ENCODE measurements at regions not wholly inside any gene's neighbourhood (a gene's known extent, or its start where the extent isn't known, plus 50 kb on each side); places are given as distances from the start of the nearest gene placed in this dataset.

DNA sequence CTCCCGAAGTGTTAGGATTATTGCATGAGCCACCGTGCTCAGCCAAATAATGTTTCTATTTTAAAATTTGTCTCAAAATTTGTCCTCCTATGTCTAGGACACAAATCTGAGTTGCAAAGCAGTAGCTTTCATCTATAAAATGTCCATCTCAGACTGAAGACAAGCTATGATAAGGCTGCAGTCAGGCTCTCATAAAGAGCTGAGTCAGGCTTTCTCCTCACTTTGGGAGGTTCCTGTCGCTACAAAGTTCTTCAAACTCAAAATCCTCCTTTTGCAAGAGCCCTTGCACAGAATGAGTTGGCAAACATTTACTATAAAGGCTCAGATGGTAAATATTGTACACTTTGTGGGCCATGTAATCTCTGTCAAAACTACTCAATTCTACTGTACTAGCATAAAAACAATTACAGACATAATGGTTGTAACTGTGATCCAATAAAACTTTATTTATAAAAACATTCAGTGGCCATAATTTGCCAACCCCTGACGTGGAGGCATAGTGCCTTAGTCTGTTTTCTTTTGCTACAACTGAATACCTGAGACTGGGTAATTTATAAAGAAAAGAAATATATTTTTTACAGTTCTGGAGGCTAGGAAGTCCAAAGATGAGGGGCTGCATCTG is 154.9 kb upstream of the SATB2 start:
- in situ Hi-C loops (cut with HindIII; ENCODE audit: extremely low pct_ligation_motif_present, low pct_unique_long_range_greater_than_20kb) = no loop called here
- TF ChIP-seq MAFF (IDR thresholded peaks at IDR 0.05; ENCODE audit: low read depth, low read length) (peak; percentile 89), MAFK (conservative IDR thresholded peaks at IDR 0.05 in 1 of 2, IDR thresholded peaks at IDR 0.05 in 1 of 2; ENCODE audit: low read length in 2 of 2) (peak; percentile 87 to 94)
- TF ChIP-seq, protein P1, sequence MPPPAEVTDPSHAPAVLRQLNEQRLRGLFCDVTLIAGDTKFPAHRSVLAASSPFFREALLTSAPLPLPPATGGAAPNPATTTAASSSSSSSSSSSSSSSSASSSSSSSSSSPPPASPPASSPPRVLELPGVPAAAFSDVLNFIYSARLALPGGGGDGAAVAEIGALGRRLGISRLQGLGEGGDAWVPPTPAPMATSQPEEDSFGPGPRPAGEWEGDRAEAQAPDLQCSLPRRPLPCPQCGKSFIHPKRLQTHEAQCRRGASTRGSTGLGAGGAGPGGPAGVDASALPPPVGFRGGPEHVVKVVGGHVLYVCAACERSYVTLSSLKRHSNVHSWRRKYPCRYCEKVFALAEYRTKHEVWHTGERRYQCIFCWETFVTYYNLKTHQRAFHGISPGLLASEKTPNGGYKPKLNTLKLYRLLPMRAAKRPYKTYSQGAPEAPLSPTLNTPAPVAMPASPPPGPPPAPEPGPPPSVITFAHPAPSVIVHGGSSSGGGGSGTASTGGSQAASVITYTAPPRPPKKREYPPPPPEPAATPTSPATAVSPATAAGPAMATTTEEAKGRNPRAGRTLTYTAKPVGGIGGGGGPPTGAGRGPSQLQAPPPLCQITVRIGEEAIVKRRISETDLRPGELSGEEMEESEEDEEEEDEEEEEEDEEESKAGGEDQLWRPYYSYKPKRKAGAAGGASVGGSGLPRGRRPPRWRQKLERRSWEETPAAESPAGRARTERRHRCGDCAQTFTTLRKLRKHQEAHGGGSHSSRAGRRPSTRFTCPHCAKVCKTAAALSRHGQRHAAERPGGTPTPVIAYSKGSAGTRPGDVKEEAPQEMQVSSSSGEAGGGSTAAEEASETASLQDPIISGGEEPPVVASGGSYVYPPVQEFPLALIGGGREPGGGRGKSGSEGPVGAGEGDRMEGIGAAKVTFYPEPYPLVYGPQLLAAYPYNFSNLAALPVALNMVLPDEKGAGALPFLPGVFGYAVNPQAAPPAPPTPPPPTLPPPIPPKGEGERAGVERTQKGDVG (CRISPR knock-in tag; IDR thresholded peaks at IDR 0.05; ENCODE audit: borderline replicate concordance) = no peak
- Histone ChIP-seq H3K4me2 (ENCODE audit: low read depth, low read length) (no peak overlapping the region), H3K4me1 (ENCODE audit: insufficient read depth, low read length) (no peaks in the 10 kb centered on the region), H3K9me3 (ENCODE audit: low read length) (no peaks in the 10 kb centered on the region), H3K27ac (ENCODE audit: extremely low read length, insufficient read depth, low read length) (no peak overlapping the region), H2AFZ (ENCODE audit: low read length) (no peak overlapping the region), H3K79me2 (ENCODE audit: insufficient read depth, low read length) (no peaks in the 10 kb centered on the region), H3K36me3 (replicated peaks in 1 of 2; ENCODE audit: control insufficient read depth in 1 of 2, insufficient read depth in 2 of 2, low read length in 2 of 2) (no peaks in the 10 kb centered on the region), H4K20me1 (ENCODE audit: insufficient read depth, low read length) (no peaks in the 10 kb centered on the region), H3K9ac (ENCODE audit: insufficient read depth, low read depth, low read length) (no peak overlapping the region), H3K4me3 (replicated peaks in 1 of 3; ENCODE audit: insufficient read depth in 1 of 3, low read depth in 2 of 3, low read length in 3 of 3) (no peak overlapping the region), H3K27me3 (ENCODE audit: control insufficient read depth in 1 of 2, insufficient read depth in 2 of 2, low read length in 2 of 2) (no peaks in the 10 kb centered on the region)
- CTCF ChIA-PET (ENCODE audit: low intra/inter-chr PET ratio, low total read pairs) = no interaction called here
- no peak for DNase-seq (ENCODE audit: low spot score)
- 45% methylated on average over 4 of the region's 4 CpGs for WGBS (ENCODE audit: low lambda C conversion rate)
- intact Hi-C loops (cut with micrococcal nuclease; ENCODE audit: unreplicated experiment) = no loop called here
- FAIRE-seq = no peak
- POLR2A ChIA-PET = no interaction called here
- no TSS peak for BruUV-seq (replicated peaks)
- no peak for ATAC-seq

DNA sequence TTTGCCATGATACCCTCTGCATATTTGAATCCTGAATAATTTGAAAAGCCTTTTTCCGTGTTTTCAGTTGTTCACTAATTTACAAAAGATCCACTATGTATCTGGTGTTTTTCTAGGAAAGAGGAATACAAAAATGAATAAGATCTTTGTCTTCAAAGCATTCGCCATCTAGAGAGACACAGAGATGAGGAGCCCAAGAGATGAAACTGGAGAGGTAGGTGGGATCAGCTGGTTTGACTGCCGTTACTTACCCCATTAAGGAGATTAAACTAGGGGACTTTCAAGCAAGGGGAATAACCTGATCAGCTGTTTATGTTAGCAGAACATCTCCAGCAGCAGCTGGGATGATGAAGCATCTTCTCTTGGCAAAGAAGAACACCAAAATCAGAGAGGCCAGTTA is 150.2 kb upstream of the SATB2 start:
- H3K36me3 ChIP-seq (replicated peaks in 1 of 2; ENCODE audit: control insufficient read depth in 1 of 2, insufficient read depth in 2 of 2, low read length in 2 of 2) = no peaks in the 10 kb centered on the region
- no peak overlapping the region for H3K9ac ChIP-seq (ENCODE audit: insufficient read depth, low read depth, low read length)
- H3K4me2 ChIP-seq (ENCODE audit: low read depth, low read length) = no peak overlapping the region
- H4K20me1 ChIP-seq (ENCODE audit: insufficient read depth, low read length) = no peaks in the 10 kb centered on the region
- H3K9me3 ChIP-seq (ENCODE audit: low read length) = no peaks in the 10 kb centered on the region
- intact Hi-C loops (cut with micrococcal nuclease; ENCODE audit: unreplicated experiment) (no loop called here), in situ Hi-C loops (cut with HindIII; ENCODE audit: extremely low pct_ligation_motif_present, low pct_unique_long_range_greater_than_20kb) (no loop called here)
- no peaks in the 10 kb centered on the region for H3K79me2 ChIP-seq (ENCODE audit: insufficient read depth, low read length)
- H3K4me3 ChIP-seq (replicated peaks in 1 of 3; ENCODE audit: insufficient read depth in 1 of 3, low read depth in 2 of 3, low read length in 3 of 3) = no peak overlapping the region
- no peak overlapping the region for H3K27ac ChIP-seq (ENCODE audit: extremely low read length, insufficient read depth, low read length)
- FAIRE-seq (no peak), DNase-seq (ENCODE audit: low spot score) (no peak), ATAC-seq (no peak)
- CTCF ChIA-PET (ENCODE audit: low intra/inter-chr PET ratio, low total read pairs) = no interaction called here
- H3K4me1 ChIP-seq (ENCODE audit: insufficient read depth, low read length) = no peaks in the 10 kb centered on the region
- 22% methylated on average over 3 of the region's 3 CpGs for WGBS (ENCODE audit: low lambda C conversion rate)
- BruUV-seq (replicated peaks) = no TSS peak
- POLR2A ChIA-PET = no interaction called here
- no peak overlapping the region for H2AFZ ChIP-seq (ENCODE audit: low read length)
- H3K27me3 ChIP-seq (ENCODE audit: control insufficient read depth in 1 of 2, insufficient read depth in 2 of 2, low read length in 2 of 2) = no peaks in the 10 kb centered on the region
- TF ChIP-seq HDAC2 (CRISPR knock-in tag; IDR thresholded peaks at IDR 0.05) = no peak
- no peak for TF ChIP-seq U2AF1 (optimal IDR thresholded peaks at IDR 0.05; ENCODE audit: low read depth, low read length)
- no peak for TF ChIP-seq SALL2 (CRISPR knock-in tag; IDR thresholded peaks at IDR 0.05)
- TF ChIP-seq, protein P2, sequence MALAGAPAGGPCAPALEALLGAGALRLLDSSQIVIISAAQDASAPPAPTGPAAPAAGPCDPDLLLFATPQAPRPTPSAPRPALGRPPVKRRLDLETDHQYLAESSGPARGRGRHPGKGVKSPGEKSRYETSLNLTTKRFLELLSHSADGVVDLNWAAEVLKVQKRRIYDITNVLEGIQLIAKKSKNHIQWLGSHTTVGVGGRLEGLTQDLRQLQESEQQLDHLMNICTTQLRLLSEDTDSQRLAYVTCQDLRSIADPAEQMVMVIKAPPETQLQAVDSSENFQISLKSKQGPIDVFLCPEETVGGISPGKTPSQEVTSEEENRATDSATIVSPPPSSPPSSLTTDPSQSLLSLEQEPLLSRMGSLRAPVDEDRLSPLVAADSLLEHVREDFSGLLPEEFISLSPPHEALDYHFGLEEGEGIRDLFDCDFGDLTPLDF (CRISPR knock-in tag; IDR thresholded peaks at IDR 0.05) = no peak
- TF ChIP-seq ZNF362 (CRISPR knock-in tag; IDR thresholded peaks at IDR 0.05; ENCODE audit: borderline replicate concordance) = no peak
- TF ChIP-seq ZFP36L2 (CRISPR knock-in tag; IDR thresholded peaks at IDR 0.05) = no peak
- no peak for TF ChIP-seq ZNF296 (CRISPR knock-in tag; conservative IDR thresholded peaks at IDR 0.05)
- TF ChIP-seq ZNF749 (CRISPR knock-in tag; IDR thresholded peaks at IDR 0.05; ENCODE audit: borderline replicate concordance) = no peak
- TF ChIP-seq ZNF3 (CRISPR knock-in tag; IDR thresholded peaks at IDR 0.05) = no peak
- no peak for TF ChIP-seq IKZF1 (IDR thresholded peaks at IDR 0.05)
